K562 (cell line): ENCODE measurements at regions not wholly inside any gene's neighbourhood (a gene's known extent, or its start where the extent isn't known, plus 50 kb on each side); places are given as distances from the start of the nearest gene placed in this dataset.

Source experiments
- ATAC-seq: fragments of 200-7000 bp; cut with Tn5 transposase; 3 replicates; pipeline ENCODE4 v1.9.1; 2020; ENCODE audit warnings: moderate library complexity
- BruUV-seq: library from RNA; stranded (reverse); fragments of 400-500 nt; replicated peaks from 2 replicates; lab custom pipeline; 2021; lab: Mats Ljungman, UMichigan
- CTCF ChIA-PET: fragments of 300-600 bp; formaldehyde crosslinking; extraction: SDS; loops from one replicate; lab custom pipeline; 2021; ENCODE audit warnings: low intra/inter-chr PET ratio; lab: Yijun Ruan, JAX
- POLR2A ChIA-PET: fragments of 300-600, 350-650 bp; sonication (Branson Sonifier 250); formaldehyde crosslinking; extraction: SDS; loops from one replicate; lab custom pipeline; 2021; ENCODE audit warnings: antibody characterized with exemption, inconsistent platforms; lab: Yijun Ruan, JAX
- DNase-seq, 4 experiments: peaks; one replicate each; pipeline versions ENCODE4 v3.0.0 to v3.0.0-alpha.2; 2011 to 2018; ENCODE audit warnings: low spot score in 3 of 4, mixed read lengths in 3 of 4; ENCODE audit errors: extremely low read depth in 1 of 4
- FAIRE-seq: peaks from 2 replicates; lab custom pipeline; 2011; peaks lifted over from hg19 to GRCh38; lab: Jason Lieb, UNC
- H2AFZ ChIP-seq: 2 replicates; pipeline ENCODE4 v1.6.0; 2011; ENCODE audit warnings: low read depth, low read length, control low read depth, inconsistent platforms
- H3K27ac ChIP-seq: fragments of 200-600 bp; 3 replicates; pipeline ENCODE4 v1.8.0; 2011; ENCODE audit warnings: low read depth, mild to moderate bottlenecking, control low read depth, inconsistent platforms, low read length, moderate library complexity, mixed read lengths; ENCODE audit errors: extremely low read depth
- H3K27me3 ChIP-seq, 2 experiments: fragments of 300-600 bp in 1 of 2; 2 replicates in 1 of 2; 3 replicates in 1 of 2; pipeline versions ENCODE4 v1.6.0 to v1.8.0; 2011; ENCODE audit warnings: inconsistent platforms in 2 of 2, low read length in 2 of 2, mild to moderate bottlenecking in 1 of 2, mixed read lengths in 1 of 2, moderate library complexity in 1 of 2; ENCODE audit not compliant: control insufficient read depth in 2 of 2, insufficient read depth in 2 of 2
- H3K36me3 ChIP-seq: fragments of 300-600 bp; 3 replicates; pipeline ENCODE4 v1.8.0; 2011; ENCODE audit warnings: mild to moderate bottlenecking, low read length, inconsistent platforms; ENCODE audit not compliant: control insufficient read depth, insufficient read depth
- H3K4me1 ChIP-seq, 2 experiments: fragments of 200-600 bp in 1 of 2; replicated peaks in 1 of 2; 2 replicates in 1 of 2; 3 replicates in 1 of 2; pipeline versions ENCODE4 v1.5.1 to v1.8.0; 2011; ENCODE audit warnings: inconsistent platforms in 2 of 2, low read length in 2 of 2, mild to moderate bottlenecking in 1 of 2, mixed read lengths in 1 of 2, moderate library complexity in 1 of 2; ENCODE audit not compliant: control insufficient read depth in 2 of 2, insufficient read depth in 2 of 2
- H3K4me2 ChIP-seq: 2 replicates; pipeline ENCODE4 v1.6.1; 2011; ENCODE audit warnings: low read length, control low read depth, inconsistent platforms, mixed read lengths; ENCODE audit not compliant: insufficient read depth
- H3K4me3 ChIP-seq: fragments of 200-600 bp; sonication (generic), shearing (Covaris generic); 2 replicates; pipeline ENCODE4 v1.5.1; 2016; ENCODE audit warnings: control low read depth, inconsistent platforms
- H3K79me2 ChIP-seq: fragments of 200-600 bp; 3 replicates; pipeline ENCODE4 v1.8.0; 2011; ENCODE audit warnings: low read length, inconsistent platforms; ENCODE audit not compliant: control insufficient read depth, insufficient read depth
- H3K9ac ChIP-seq, 2 experiments: 2 replicates each; pipeline versions ENCODE4 v1.6.0 to v1.6.1; 2011; ENCODE audit warnings: low read depth in 2 of 2, low read length in 2 of 2, control low read depth in 1 of 2, inconsistent platforms in 1 of 2, mild to moderate bottlenecking in 1 of 2, mixed read lengths in 1 of 2; ENCODE audit not compliant: insufficient read depth in 1 of 2
- H3K9me1 ChIP-seq: one replicate; pipeline ENCODE4 v1.6.0; 2011; ENCODE audit warnings: inconsistent platforms, mild to moderate bottlenecking, low read length, moderate library complexity; ENCODE audit not compliant: control insufficient read depth, insufficient read depth
- H3K9me3 ChIP-seq: replicated peaks from 2 replicates; pipeline ENCODE4 v1.5.1; 2011; ENCODE audit warnings: low read depth, low read length, inconsistent platforms; ENCODE audit not compliant: control insufficient read depth, insufficient read depth
- H4K20me1 ChIP-seq: replicated peaks from 2 replicates; pipeline ENCODE4 v1.6.1; 2011; ENCODE audit warnings: low read length, inconsistent platforms, mixed read lengths; ENCODE audit not compliant: control insufficient read depth, insufficient read depth
- BCOR ChIP-seq: fragments of 450-650 bp; IDR thresholded peaks from 2 replicates; pipeline ENCODE4 v1.6.1; 2016
- BRD4 ChIP-seq: fragments of 200-600 bp; sonication (generic); IDR thresholded peaks from 2 replicates; pipeline ENCODE4 v1.6.1; 2017; ENCODE audit warnings: inconsistent platforms
- HCFC1 ChIP-seq: IDR thresholded peaks from 2 replicates; pipeline ENCODE4 v1.6.1; 2012; ENCODE audit warnings: low read depth, low read length, improper control_type of control experiment
- HDAC2 ChIP-seq: fragments of 450-650 bp; IDR thresholded peaks from 2 replicates; pipeline ENCODE4 v1.6.1; 2016; ENCODE audit warnings: mild to moderate bottlenecking
- HINFP ChIP-seq: fragments of 450-650 bp; conservative IDR thresholded peaks from 2 replicates; pipeline ENCODE4 v1.6.1; 2016; ENCODE audit warnings: missing genetic modification characterization, low read depth, mild to moderate bottlenecking, control low read depth, missing compliant biosample characterization
- MECOM ChIP-seq: fragments of 250-450 bp; sonication (Bioruptor Pico); IDR thresholded peaks from 2 replicates; pipeline ENCODE4 v1.8.0; 2022; ENCODE audit warnings: inconsistent platforms
- MYNN ChIP-seq, 2 experiments: sonication (generic); formaldehyde crosslinking in 1 of 2; IDR thresholded peaks; 2 replicates each; pipeline versions ENCODE4 v1.5.0 to v1.6.1; 2016 to 2020; ENCODE audit warnings: antibody characterized with exemption in 1 of 2, missing genetic modification reagents in 1 of 2
- TCF7L2 ChIP-seq: fragments of 150-350 bp; IDR thresholded peaks from 2 replicates; pipeline ENCODE4 v1.6.1; 2016; ENCODE audit warnings: low read depth, mild to moderate bottlenecking, low read length, moderate library complexity
- TGIF2 ChIP-seq: sonication (generic); formaldehyde crosslinking; IDR thresholded peaks from 2 replicates; pipeline ENCODE4 v1.8.1; 2022; ENCODE audit warnings: mild to moderate bottlenecking, missing genetic modification reagents, moderate library complexity
- U2AF2 ChIP-seq: fragments of 200-400 bp; formaldehyde crosslinking; optimal IDR thresholded peaks from 2 replicates; pipeline ENCODE3; 2017; ENCODE audit warnings: low read depth, mild to moderate bottlenecking, low read length
- ZNF766 ChIP-seq: fragments of 200-800 bp; sonication (Bioruptor generic); conservative IDR thresholded peaks from 2 replicates; pipeline ENCODE4 v1.6.1; 2016; ENCODE audit warnings: missing genetic modification characterization, missing compliant biosample characterization
- WGBS: fragments of 100-300 bp; shearing (Covaris generic); methylation state at CpG from one replicate; pipeline ENCODE4 v1.1.6; 2016; ENCODE audit warnings: low coverage, mixed read lengths; ENCODE audit not compliant: insufficient coverage; ENCODE audit errors: missing lambda C conversion rate; 5-methylcytosine and 5-hydroxymethylcytosine counted together
- in situ Hi-C: fragments of 300-500 bp; cut with MboI; formaldehyde crosslinking; loops from 4 replicates; pipeline ENCODE4 v1.15.0; 2018; ENCODE audit warnings: inconsistent platforms, mixed read lengths
- intact Hi-C: fragments of 100-400 bp; cut with micrococcal nuclease; formaldehyde crosslinking; loops from 2 replicates; pipeline ENCODE4 v1.14.2; 2022
- TF ChIP-seq, protein P1 (sequence below), 2 experiments: IDR thresholded peaks in 1 of 2; conservative IDR thresholded peaks in 1 of 2; 2 replicates each; pipeline ENCODE4 v1.6.1; 2016; ENCODE audit warnings: low read depth in 2 of 2, mild to moderate bottlenecking in 1 of 2, missing compliant biosample characterization in 1 of 2, missing genetic modification characterization in 1 of 2, moderate library complexity in 1 of 2

DNA sequence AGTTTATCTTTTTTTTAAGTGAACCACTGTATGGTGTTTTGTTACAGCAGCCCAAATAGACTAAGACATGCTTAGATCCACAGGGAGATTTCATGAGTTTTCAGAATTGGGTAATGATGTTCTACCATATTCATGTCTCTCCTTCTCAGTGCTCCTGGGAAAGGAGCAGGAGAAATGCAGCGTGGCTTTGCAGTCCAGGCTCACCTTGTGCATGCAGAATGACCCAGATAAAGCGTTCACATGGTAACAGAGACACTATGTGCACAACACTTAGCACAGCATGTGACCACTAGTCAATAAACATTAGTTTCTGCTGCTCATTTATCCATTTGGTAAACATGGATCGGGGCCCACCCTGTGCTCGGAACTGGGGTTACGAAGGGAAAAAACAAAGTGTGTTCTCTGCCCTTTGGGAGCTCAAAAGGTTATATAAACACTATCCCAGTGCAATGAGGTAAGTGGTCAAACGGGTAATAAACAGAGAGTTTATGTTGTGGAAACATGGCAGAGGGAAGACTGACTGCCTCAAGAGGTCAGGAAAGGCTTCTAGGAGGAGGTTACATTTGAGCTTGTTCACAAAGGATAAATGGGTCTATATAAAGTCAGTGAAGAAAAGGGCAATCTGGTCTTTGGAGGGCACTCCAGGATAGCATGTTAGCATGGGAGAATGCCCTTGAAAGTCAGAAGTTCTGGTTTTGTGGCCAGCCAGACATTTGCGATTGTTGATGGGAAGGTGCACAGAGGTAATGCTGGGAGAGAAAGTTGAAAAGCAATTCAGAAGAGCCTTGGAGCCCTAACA, 299.2 kb downstream of the TDRD15 start (continued):
- no peak for TF ChIP-seq U2AF2
- no peak for TF ChIP-seq BRD4
- TF ChIP-seq MECOM (CRISPR knock-in tag), result no peak
- TF ChIP-seq ZNF766, result no peak

- no peaks in the 10 kb centered on the region for H3K9me3 ChIP-seq
- ATAC-seq (no peak), DNase-seq (no peak), FAIRE-seq (no peak)
- POLR2A ChIA-PET, result no interaction called here
- no peaks in the 10 kb centered on the region for H3K79me2 ChIP-seq
- intact Hi-C loops (no loop called here), in situ Hi-C loops (no loop called here)
- no peaks in the 10 kb centered on the region for H3K27me3 ChIP-seq
- no peak overlapping the region for H3K9ac ChIP-seq
- no peaks in the 10 kb centered on the region for H3K9me1 ChIP-seq
- no peak overlapping the region for H3K27ac ChIP-seq
- H3K4me3 ChIP-seq, result no peak overlapping the region
- no peaks in the 10 kb centered on the region for H3K36me3 ChIP-seq
- BruUV-seq, result no TSS peak
- H3K4me1 ChIP-seq, result no peaks in the 10 kb centered on the region
- no peaks in the 10 kb centered on the region for H4K20me1 ChIP-seq
- H3K4me2 ChIP-seq, result no peak overlapping the region
- WGBS, result 0% methylated on average over 5 of the region's 5 CpGs
- CTCF ChIA-PET, result no interaction called here
- no peak for TF ChIP-seq TGIF2 (CRISPR knock-in tag)
- TF ChIP-seq HDAC2, result no peak
- TF ChIP-seq MYNN (IDR thresholded peaks at IDR 0.05), result no peak
- TF ChIP-seq MYNN (CRISPR knock-in tag; IDR thresholded peaks at IDR 0.05), result no peak
- TF ChIP-seq, protein P1, sequence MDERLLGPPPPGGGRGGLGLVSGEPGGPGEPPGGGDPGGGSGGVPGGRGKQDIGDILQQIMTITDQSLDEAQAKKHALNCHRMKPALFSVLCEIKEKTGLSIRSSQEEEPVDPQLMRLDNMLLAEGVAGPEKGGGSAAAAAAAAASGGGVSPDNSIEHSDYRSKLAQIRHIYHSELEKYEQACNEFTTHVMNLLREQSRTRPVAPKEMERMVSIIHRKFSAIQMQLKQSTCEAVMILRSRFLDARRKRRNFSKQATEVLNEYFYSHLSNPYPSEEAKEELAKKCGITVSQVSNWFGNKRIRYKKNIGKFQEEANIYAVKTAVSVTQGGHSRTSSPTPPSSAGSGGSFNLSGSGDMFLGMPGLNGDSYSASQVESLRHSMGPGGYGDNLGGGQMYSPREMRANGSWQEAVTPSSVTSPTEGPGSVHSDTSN (CRISPR knock-in tag; IDR thresholded peaks at IDR 0.05; ENCODE audit: low read depth), result no peak
- TF ChIP-seq, protein P1 (tag; conservative IDR thresholded peaks at IDR 0.05; ENCODE audit: low read depth), result no peak
- no peak for TF ChIP-seq BCOR
- TF ChIP-seq TCF7L2, result no peak
- TF ChIP-seq HINFP, result no peak
- TF ChIP-seq HCFC1, result no peak
- H2AFZ ChIP-seq, result no peak overlapping the region
Observed at GRCh38 chr2:21423854-21424253, 300.1 kb downstream of the TDRD15 start.
